ENCODE measurements at regions not wholly inside any gene's neighbourhood (a gene's known extent, or its start where the extent isn't known, plus 50 kb on each side); places are given as distances from the start of the nearest gene placed in this dataset.

DNA sequence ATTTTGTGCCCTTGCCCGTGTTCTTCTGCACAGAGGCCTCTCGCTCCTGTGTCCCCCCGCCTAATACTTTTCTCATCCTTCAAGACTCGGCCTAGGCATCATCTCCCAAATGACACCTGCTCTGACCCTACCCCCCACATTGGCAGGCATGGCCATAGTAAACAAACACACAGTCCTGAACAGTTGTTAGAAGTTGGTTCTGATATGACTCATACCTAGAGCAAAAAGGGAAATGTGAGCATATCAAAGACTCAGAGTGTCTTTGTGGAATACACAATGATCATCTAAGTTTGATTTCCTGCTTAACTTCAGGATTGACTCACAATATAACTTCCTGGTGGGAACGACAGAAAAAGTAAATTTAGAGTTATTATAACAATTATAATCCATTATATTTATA is 120.5 kb downstream of the POLR2M start:
- Histone ChIP-seq H3K27me3 (ENCODE audit: control insufficient read depth, insufficient read depth, low read length) (peaks cover 2% of the 10 kb centered on the region), H3K4me1 (ENCODE audit: control insufficient read depth, extremely low read depth, insufficient read depth, low read length) (no peaks in the 10 kb centered on the region), H2AFZ (ENCODE audit: low read length) (no peak overlapping the region), H3K79me2 (ENCODE audit: control insufficient read depth, insufficient read depth, low read length) (no peaks in the 10 kb centered on the region), H3K4me2 (ENCODE audit: extremely low read depth, insufficient read depth, low read length) (no peak overlapping the region), H3K36me3 (ENCODE audit: control insufficient read depth, insufficient read depth, low read length) (no peaks in the 10 kb centered on the region), H3K9ac (ENCODE audit: insufficient read depth, low read length) (no peak overlapping the region), H3K9me3 (ENCODE audit: control insufficient read depth, insufficient read depth, low read depth, low read length) (no peaks in the 10 kb centered on the region), H3K4me3 (replicated peaks in 1 of 4; ENCODE audit: control extremely low read depth in 1 of 4, insufficient read depth in 1 of 4, low read depth in 3 of 4, low read length in 4 of 4) (no peak overlapping the region), H4K20me1 (ENCODE audit: control insufficient read depth, extremely low read depth, insufficient read depth, low read length) (no peaks in the 10 kb centered on the region), H3K27ac (ENCODE audit: insufficient read depth, low read length) (no peak overlapping the region)
- DNase-seq (ENCODE audit: low read depth in 2 of 2) = no peak
- no peak for TF ChIP-seq EZH2 (IDR thresholded peaks at IDR 0.05; ENCODE audit: low read length, missing control alignments)
- TF ChIP-seq, protein P1, sequence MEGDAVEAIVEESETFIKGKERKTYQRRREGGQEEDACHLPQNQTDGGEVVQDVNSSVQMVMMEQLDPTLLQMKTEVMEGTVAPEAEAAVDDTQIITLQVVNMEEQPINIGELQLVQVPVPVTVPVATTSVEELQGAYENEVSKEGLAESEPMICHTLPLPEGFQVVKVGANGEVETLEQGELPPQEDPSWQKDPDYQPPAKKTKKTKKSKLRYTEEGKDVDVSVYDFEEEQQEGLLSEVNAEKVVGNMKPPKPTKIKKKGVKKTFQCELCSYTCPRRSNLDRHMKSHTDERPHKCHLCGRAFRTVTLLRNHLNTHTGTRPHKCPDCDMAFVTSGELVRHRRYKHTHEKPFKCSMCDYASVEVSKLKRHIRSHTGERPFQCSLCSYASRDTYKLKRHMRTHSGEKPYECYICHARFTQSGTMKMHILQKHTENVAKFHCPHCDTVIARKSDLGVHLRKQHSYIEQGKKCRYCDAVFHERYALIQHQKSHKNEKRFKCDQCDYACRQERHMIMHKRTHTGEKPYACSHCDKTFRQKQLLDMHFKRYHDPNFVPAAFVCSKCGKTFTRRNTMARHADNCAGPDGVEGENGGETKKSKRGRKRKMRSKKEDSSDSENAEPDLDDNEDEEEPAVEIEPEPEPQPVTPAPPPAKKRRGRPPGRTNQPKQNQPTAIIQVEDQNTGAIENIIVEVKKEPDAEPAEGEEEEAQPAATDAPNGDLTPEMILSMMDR (conservative IDR thresholded peaks at IDR 0.05 in 1 of 2, IDR thresholded peaks at IDR 0.05 in 1 of 2; ENCODE audit: low read depth in 1 of 2, low read length in 2 of 2) = no peak

DNA sequence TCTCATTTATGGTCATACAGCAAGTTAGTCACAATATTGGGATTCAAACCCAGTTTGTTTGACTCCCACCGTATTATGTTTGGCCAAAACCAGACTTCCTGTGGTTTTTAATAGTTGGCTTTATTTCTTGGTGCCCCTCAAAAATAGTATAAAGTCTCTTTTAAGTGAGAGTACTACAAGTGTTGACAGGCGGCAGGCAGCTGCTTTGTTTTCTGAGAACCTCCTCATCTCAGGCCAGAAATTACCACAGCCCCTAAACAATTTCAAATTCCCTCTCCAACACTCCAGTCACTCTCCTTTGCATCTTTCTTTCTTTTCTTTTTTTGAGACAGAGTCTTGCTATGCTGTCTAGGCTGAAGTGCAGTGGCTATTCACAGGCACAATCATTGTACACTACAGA is 121.5 kb downstream of the POLR2M start:
- TF ChIP-seq, protein P1 (conservative IDR thresholded peaks at IDR 0.05 in 1 of 2, IDR thresholded peaks at IDR 0.05 in 1 of 2; ENCODE audit: low read depth in 1 of 2, low read length in 2 of 2) = no peak
- no peak for TF ChIP-seq EZH2 (IDR thresholded peaks at IDR 0.05; ENCODE audit: low read length, missing control alignments)

DNA sequence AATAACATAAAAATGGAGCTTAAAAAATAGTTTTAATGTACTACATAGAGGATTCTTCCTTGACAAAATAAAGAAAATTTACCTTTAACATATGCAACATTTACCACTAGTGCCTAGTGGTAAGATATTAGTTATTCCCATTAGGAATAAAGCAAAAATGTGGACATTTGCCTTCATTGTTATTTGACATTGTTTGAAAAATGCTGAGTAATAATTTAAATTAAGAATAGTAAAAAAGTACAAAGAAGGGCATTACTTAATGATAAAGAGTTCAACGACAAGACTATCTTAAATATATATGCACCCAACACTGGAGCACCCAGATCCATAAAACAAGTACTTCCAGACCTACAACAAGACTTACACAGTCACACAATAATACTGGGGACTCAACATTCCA is 125.7 kb downstream of the POLR2M start:
- Histone ChIP-seq H3K36me3 (ENCODE audit: control insufficient read depth, insufficient read depth, low read length) (no peaks in the 10 kb centered on the region), H3K27ac (ENCODE audit: insufficient read depth, low read length) (no peak overlapping the region), H2AFZ (ENCODE audit: low read length) (no peak overlapping the region), H3K4me2 (ENCODE audit: extremely low read depth, insufficient read depth, low read length) (no peak overlapping the region), H3K4me3 (replicated peaks in 1 of 4; ENCODE audit: control extremely low read depth in 1 of 4, insufficient read depth in 1 of 4, low read depth in 3 of 4, low read length in 4 of 4) (no peak overlapping the region), H3K4me1 (ENCODE audit: control insufficient read depth, extremely low read depth, insufficient read depth, low read length) (no peaks in the 10 kb centered on the region), H4K20me1 (ENCODE audit: control insufficient read depth, extremely low read depth, insufficient read depth, low read length) (no peaks in the 10 kb centered on the region), H3K9ac (ENCODE audit: insufficient read depth, low read length) (no peak overlapping the region), H3K27me3 (ENCODE audit: control insufficient read depth, insufficient read depth, low read length) (peaks cover 2% of the 10 kb centered on the region), H3K79me2 (ENCODE audit: control insufficient read depth, insufficient read depth, low read length) (no peaks in the 10 kb centered on the region), H3K9me3 (ENCODE audit: control insufficient read depth, insufficient read depth, low read depth, low read length) (no peaks in the 10 kb centered on the region)
- TF ChIP-seq EZH2 (IDR thresholded peaks at IDR 0.05; ENCODE audit: low read length, missing control alignments) = no peak
- TF ChIP-seq, protein P1 (conservative IDR thresholded peaks at IDR 0.05 in 1 of 2, IDR thresholded peaks at IDR 0.05 in 1 of 2; ENCODE audit: low read depth in 1 of 2, low read length in 2 of 2) = no peak
- no peak for DNase-seq (ENCODE audit: low read depth in 2 of 2)

More for the DNA sequence above, 121.5 kb downstream of the POLR2M start:
- H3K79me2 ChIP-seq (ENCODE audit: control insufficient read depth, insufficient read depth, low read length) = no peaks in the 10 kb centered on the region
- no peaks in the 10 kb centered on the region for H3K9me3 ChIP-seq (ENCODE audit: control insufficient read depth, insufficient read depth, low read depth, low read length)
- no peak overlapping the region for H3K9ac ChIP-seq (ENCODE audit: insufficient read depth, low read length)
- no peaks in the 10 kb centered on the region for H3K4me1 ChIP-seq (ENCODE audit: control insufficient read depth, extremely low read depth, insufficient read depth, low read length)
- H3K27ac ChIP-seq (ENCODE audit: insufficient read depth, low read length) = no peak overlapping the region
- H3K4me2 ChIP-seq (ENCODE audit: extremely low read depth, insufficient read depth, low read length) = no peak overlapping the region
- DNase-seq (ENCODE audit: low read depth in 2 of 2) = no peak
- no peak overlapping the region for H2AFZ ChIP-seq (ENCODE audit: low read length)
- peaks cover 2% of the 10 kb centered on the region for H3K27me3 ChIP-seq (ENCODE audit: control insufficient read depth, insufficient read depth, low read length)
- no peaks in the 10 kb centered on the region for H3K36me3 ChIP-seq (ENCODE audit: control insufficient read depth, insufficient read depth, low read length)
- no peaks in the 10 kb centered on the region for H4K20me1 ChIP-seq (ENCODE audit: control insufficient read depth, extremely low read depth, insufficient read depth, low read length)
- H3K4me3 ChIP-seq (replicated peaks in 1 of 4; ENCODE audit: control extremely low read depth in 1 of 4, insufficient read depth in 1 of 4, low read depth in 3 of 4, low read length in 4 of 4) = no peak overlapping the region
